T-helper 17 cell (primary cell): ENCODE measurements at regions not wholly inside any gene's neighbourhood (a gene's known extent, or its start where the extent isn't known, plus 50 kb on each side); places are given as distances from the start of the nearest gene placed in this dataset.

Source experiments
- ATAC-seq: fragments of 150-1000 bp; cut with Tn5 transposase; 2 replicates; pipeline ENCODE4 v1.10.0; 2021; ENCODE audit warnings: mild to moderate bottlenecking, moderate library complexity
- DNase-seq, 3 donors: peaks; one replicate each; pipeline versions ENCODE4 v3.0.0 to v3.0.0-alpha.2; 2020 to 2021
- H3K9me3 ChIP-seq: one replicate; pipeline ENCODE4 v1.7.0; 2013; ENCODE audit warnings: low read length, mild to moderate bottlenecking; ENCODE audit not compliant: control insufficient read depth, poor library complexity, severe bottlenecking
- H3K27ac Mint-ChIP-seq: one replicate; pipeline ENCODE4 v1.8.0; 2022; ENCODE audit warnings: mild to moderate bottlenecking, moderate library complexity, mixed read lengths
- H3K27me3 Mint-ChIP-seq: one replicate; pipeline ENCODE4 v1.8.0; 2022; ENCODE audit warnings: mixed read lengths
- H3K36me3 Mint-ChIP-seq: one replicate; pipeline ENCODE4 v1.8.0; 2022; ENCODE audit warnings: low read depth, mixed read lengths
- H3K4me1 Mint-ChIP-seq: one replicate; pipeline ENCODE4 v1.8.0; 2022; ENCODE audit warnings: mild to moderate bottlenecking, mixed read lengths
- H3K4me3 Mint-ChIP-seq: one replicate; pipeline ENCODE4 v1.8.0; 2022; ENCODE audit warnings: mild to moderate bottlenecking, moderate library complexity, mixed read lengths

DNA sequence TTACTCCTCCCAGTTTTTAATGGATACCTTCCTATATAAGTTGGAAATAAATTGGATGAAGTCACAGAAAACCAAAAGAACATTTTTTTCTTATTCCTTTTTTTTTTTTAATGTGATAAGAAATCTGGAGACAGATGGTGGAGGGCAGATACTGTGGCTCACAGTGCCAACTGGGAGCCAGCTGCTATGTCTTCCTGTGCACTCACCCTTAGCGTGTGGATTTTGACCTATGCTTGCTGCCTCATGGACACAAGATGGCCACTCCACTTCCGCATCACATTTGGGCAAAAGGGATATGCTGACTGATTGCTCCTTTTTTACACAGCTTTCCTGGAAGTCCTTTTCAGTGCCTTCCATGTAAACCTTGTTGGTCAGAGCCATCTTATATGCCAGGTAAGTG is 342.6 kb downstream of the MAN2A1 start:
- DNase-seq (no peak), ATAC-seq (no peak)
- H3K4me3 Mint-ChIP-seq: no peak overlapping the region
- peaks cover 9% of the 10 kb centered on the region for H3K27me3 Mint-ChIP-seq
- H3K27ac Mint-ChIP-seq: peak overlapping the region; percentile 4
- H3K4me1 Mint-ChIP-seq: peaks cover 17% of the 10 kb centered on the region
- no peaks in the 10 kb centered on the region for H3K9me3 ChIP-seq
- H3K36me3 Mint-ChIP-seq: no peaks in the 10 kb centered on the region

DNA sequence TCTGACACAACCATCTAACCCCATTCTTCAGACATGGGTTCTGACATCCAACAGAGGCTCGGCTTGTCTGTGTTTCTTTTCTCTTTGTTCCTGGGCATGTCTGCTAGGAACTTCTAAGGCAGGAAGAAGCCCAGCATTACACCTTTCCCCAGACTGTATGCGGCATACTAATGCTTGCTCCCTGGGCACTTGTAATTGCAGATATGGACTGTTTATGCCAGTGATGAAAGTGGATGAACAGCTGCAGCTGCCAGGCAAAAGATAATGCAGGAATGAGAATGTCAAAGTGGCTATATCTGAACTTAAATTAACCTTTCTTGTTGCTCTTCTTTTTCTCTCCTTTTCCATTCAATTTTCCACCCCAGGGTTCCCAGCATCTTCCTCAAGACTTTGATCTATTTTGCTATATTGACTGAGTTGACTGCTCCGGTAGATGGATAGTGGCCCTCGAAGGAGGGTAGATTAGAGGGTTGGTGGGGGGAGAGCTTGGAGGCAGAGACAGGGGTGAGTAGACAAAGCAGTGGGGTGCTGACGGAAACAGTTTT is 344.4 kb downstream of the MAN2A1 start:
- no peak for DNase-seq
- H3K4me3 Mint-ChIP-seq: no peak overlapping the region
- H3K36me3 Mint-ChIP-seq: no peaks in the 10 kb centered on the region
- no peak for ATAC-seq
- H3K27me3 Mint-ChIP-seq: peaks cover 9% of the 10 kb centered on the region
- no peak overlapping the region for H3K27ac Mint-ChIP-seq
- no peaks in the 10 kb centered on the region for H3K9me3 ChIP-seq
- H3K4me1 Mint-ChIP-seq: peaks cover 9% of the 10 kb centered on the region

DNA sequence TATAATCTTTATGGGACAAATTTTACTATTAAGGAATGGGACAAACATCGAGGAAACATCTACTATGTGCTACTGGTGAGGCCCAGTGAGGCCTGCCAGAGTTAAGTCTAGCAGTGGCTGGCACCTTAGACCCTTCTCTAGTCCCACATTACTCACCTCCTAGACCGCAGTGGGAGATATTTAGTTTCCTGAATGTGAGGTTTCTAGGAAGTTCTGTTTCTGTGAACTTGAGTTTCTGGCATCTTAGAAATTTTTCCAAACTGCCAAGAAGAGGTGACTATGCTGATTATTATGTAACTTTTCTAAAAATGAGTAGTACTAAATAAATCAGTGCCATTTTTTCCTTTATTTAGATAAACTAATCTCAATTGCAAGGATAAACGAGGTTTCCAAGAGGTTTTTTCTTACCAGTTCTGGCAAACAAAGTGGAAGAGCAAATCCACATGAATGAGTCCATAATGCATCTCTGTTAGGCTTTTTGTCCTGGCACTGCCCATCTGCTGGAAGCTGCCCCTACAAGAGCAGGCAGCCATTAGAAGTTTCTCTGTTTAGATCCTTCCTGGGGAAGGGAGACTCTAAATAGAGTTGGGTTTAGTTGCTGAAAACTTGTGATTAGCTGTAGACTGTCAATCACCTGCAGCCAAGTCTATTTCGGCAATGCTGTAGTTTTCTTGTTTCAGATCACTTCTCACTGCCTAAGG is 348.7 kb downstream of the MAN2A1 start:
- Mint-ChIP-seq H3K4me1 (peaks cover 5% of the 10 kb centered on the region), H3K36me3 (no peaks in the 10 kb centered on the region), H3K27ac (no peak overlapping the region), H3K4me3 (no peak overlapping the region), H3K27me3 (peaks cover 9% of the 10 kb centered on the region)
- ATAC-seq: no peak
- no peaks in the 10 kb centered on the region for H3K9me3 ChIP-seq
- no peak for DNase-seq

DNA sequence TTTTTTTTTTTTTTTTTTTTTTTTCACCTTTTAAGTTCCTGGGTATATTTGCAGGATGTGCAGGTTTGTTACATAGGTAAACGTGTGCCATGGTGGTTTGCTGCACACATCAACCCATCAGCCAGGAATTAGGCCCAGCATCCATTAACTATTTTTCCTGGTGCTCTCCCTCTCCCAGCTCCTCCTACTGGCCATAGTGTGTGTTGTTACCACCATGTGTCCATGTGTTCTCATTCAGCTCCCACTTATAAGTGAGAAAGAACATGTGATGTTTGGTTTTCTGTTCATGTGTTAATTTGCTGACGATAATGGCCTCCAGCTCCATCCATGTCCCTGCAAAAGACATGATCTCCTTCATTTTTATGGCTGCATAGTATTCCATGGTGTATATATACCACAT is 350.5 kb downstream of the MAN2A1 start:
- H3K27me3 Mint-ChIP-seq: peaks cover 5% of the 10 kb centered on the region
- no peaks in the 10 kb centered on the region for H3K9me3 ChIP-seq
- no peak overlapping the region for H3K27ac Mint-ChIP-seq
- ATAC-seq (no peak), DNase-seq (no peak)
- H3K4me1 Mint-ChIP-seq: peaks cover 5% of the 10 kb centered on the region
- H3K4me3 Mint-ChIP-seq: no peak overlapping the region
- H3K36me3 Mint-ChIP-seq: peaks cover 3% of the 10 kb centered on the region

DNA sequence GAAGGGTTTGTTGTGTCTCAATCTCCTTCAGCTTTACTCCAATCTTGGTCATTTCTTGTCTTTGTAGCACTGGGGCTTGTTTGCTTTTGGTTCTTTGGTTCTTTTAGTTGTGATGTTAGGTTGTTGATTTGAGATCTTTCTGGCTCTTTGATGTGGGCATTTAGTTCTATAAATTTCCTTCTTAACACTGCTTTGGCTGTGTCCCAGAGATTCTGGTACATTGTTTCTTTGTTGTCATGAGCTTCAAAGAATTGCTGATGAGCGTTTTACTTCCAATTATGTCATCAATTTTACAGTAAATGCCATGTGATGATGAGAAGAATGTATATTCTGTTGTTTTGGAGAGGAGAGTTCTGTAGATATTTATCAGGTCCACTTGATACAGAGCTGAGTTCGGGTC is 353.3 kb downstream of the MAN2A1 start:
- no peaks in the 10 kb centered on the region for H3K9me3 ChIP-seq
- Mint-ChIP-seq H3K27ac (no peak overlapping the region), H3K4me3 (no peak overlapping the region), H3K4me1 (peaks cover 2% of the 10 kb centered on the region), H3K36me3 (peaks cover 3% of the 10 kb centered on the region), H3K27me3 (no peaks in the 10 kb centered on the region)
- ATAC-seq (peak; percentile 28), DNase-seq (no peak)

DNA sequence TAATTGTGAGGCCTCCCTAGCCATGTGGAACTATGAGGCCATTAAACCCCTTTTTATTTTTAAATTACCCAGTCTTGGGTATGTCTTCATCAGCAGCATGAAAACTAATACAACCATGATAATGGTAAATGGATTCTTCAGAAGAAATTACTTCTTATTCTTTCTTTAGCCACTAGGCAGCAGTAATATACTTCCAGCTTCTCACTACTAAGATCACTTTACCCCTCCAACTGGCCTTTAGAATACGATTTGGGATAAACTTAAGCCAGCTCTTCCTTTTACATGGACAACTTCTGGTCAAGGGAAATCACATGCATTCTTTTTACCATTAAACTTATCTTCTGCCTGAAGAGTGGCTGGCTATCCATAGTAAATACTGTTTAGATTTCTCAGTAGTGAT is 355.4 kb downstream of the MAN2A1 start:
- peaks cover 6% of the 10 kb centered on the region for H3K27me3 Mint-ChIP-seq
- H3K9me3 ChIP-seq: no peaks in the 10 kb centered on the region
- peaks cover 3% of the 10 kb centered on the region for H3K36me3 Mint-ChIP-seq
- H3K27ac Mint-ChIP-seq: no peak overlapping the region
- no peak for ATAC-seq
- no peak overlapping the region for H3K4me3 Mint-ChIP-seq
- peaks cover 2% of the 10 kb centered on the region for H3K4me1 Mint-ChIP-seq
- no peak for DNase-seq

DNA sequence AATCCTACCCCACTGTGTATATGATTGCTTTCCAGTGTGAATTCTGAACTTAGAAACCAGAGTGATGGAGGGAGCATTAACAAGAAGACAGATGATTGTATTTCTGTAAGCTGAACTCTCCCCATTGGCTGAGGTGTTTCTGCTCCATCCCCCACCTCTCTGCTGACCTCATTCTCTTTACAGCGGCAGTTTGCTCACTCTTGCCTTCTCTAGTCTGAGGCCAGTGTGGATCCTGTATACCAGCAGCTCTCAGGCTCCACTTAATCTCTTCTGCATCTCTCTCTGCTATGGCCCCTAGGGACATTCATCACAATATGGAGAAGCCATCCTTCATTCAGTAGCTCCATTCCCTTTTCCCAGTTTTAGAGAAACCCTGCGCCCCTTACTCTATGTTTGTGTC is 358.8 kb downstream of the MAN2A1 start:
- H3K27ac Mint-ChIP-seq: no peak overlapping the region
- H3K36me3 Mint-ChIP-seq: peaks cover 3% of the 10 kb centered on the region
- peaks cover 11% of the 10 kb centered on the region for H3K27me3 Mint-ChIP-seq
- H3K4me3 Mint-ChIP-seq: no peak overlapping the region
- DNase-seq: no peak
- peaks cover 1% of the 10 kb centered on the region for H3K4me1 Mint-ChIP-seq
- H3K9me3 ChIP-seq: no peaks in the 10 kb centered on the region
- ATAC-seq: no peak

DNA sequence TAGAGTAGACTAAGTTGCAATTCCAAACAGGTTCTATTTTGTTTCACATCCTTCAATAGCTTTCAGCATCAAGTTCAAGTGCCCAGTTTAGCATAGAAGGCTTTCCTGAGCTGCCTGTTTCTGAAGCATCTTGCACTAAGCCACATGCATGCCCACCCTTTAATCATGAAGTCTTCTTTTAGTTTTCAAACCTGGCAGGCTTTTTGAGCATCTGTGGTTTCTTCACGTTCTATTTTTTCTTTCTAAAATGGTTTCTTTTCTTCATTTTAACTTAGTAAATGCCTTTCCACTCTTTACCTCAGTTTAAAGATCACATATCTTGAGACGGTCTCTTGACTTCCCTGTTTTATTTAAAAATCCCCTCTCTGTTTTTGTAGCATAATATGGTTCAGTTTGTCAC is 360.1 kb downstream of the MAN2A1 start:
- H3K27ac Mint-ChIP-seq: no peak overlapping the region
- ATAC-seq (no peak), DNase-seq (no peak)
- H3K27me3 Mint-ChIP-seq: peaks cover 11% of the 10 kb centered on the region
- no peaks in the 10 kb centered on the region for H3K36me3 Mint-ChIP-seq
- H3K4me3 Mint-ChIP-seq: no peak overlapping the region
- peaks cover 10% of the 10 kb centered on the region for H3K4me1 Mint-ChIP-seq
- no peaks in the 10 kb centered on the region for H3K9me3 ChIP-seq

DNA sequence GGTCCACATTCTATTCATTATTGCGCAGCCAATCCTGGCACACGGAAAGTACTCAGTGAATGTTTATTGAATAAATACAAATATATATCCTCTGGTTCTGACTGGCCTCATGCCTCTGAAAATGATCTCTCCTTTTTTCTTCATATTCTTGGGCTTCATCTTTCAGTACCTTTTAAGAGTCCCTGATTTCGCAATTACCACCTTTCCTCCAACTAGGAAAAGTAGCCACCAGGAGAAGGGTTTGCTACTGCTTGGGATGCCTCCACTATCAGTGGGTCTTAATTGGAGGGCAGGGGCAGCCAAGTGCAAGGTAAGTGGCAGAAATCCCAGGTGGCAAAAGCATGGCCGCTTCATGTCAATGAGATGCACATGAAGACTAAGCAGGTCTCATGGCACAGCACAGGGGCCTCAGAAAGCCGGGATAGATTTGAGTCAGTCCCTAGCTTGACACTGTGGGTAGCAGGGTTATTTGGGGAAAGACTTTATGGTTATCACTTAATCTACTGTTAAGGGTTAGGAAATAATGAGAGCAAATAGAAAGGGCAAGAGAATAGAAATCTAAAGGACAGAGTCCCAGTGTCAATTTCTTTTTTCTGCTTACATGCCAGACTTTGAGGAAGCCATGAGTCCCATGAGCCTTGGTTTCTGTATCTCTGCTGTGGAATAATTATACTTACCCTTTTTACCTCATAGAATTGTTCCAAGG is 361.1 kb downstream of the MAN2A1 start:
- Mint-ChIP-seq H3K4me1 (peaks cover 16% of the 10 kb centered on the region), H3K4me3 (no peak overlapping the region), H3K27ac (no peak overlapping the region), H3K36me3 (no peaks in the 10 kb centered on the region), H3K27me3 (peaks cover 11% of the 10 kb centered on the region)
- DNase-seq (no peak), ATAC-seq (no peak)
- H3K9me3 ChIP-seq: no peaks in the 10 kb centered on the region

DNA sequence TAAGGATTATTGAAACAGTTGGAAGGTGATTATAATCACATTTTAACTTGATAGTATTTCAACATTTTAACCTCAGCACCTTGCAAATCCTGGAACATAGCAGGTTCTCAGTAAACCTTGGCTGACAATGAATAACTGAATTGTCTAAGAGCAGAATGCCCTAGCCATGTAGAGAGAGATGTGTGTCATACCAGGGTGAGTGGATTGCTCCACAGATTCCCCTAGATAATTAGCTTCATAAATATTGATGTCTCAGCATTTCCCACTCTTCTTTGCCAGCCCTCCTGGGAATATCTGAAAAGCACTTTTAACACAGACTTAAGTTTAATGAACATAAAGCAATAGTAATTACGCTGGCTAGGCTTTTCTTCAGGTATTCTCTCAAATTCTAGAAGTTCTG is 363.5 kb downstream of the MAN2A1 start:
- H3K9me3 ChIP-seq: no peaks in the 10 kb centered on the region
- ATAC-seq: no peak
- Mint-ChIP-seq H3K36me3 (no peaks in the 10 kb centered on the region), H3K4me1 (peaks cover 16% of the 10 kb centered on the region), H3K4me3 (no peak overlapping the region), H3K27me3 (peaks cover 11% of the 10 kb centered on the region), H3K27ac (peak overlapping the region; percentile 93)
- DNase-seq: no peak

DNA sequence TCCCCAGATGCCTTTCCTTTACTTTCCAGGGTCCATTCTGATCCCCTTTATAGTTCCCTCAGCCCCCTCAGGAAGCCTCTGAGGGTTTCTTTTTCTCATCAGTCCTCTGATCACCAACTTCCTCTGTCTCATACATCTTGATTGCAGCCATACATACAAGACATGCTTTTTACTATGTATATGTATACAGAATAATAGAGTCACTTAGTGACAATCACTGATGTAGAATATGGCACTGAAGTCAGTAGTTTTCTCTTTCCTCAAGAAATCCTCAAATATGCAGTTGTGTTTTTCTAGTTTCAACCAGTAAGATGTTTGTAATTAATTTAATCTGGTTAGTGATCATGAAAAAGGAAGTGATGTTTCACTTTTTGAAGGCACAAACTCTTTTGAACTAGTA is 364.1 kb downstream of the MAN2A1 start:
- no peaks in the 10 kb centered on the region for H3K9me3 ChIP-seq
- peaks cover 16% of the 10 kb centered on the region for H3K4me1 Mint-ChIP-seq
- H3K36me3 Mint-ChIP-seq: no peaks in the 10 kb centered on the region
- H3K27ac Mint-ChIP-seq: peak overlapping the region; percentile 93
- DNase-seq: no peak
- peak; percentile 63 for ATAC-seq
- peaks cover 11% of the 10 kb centered on the region for H3K27me3 Mint-ChIP-seq
- peak overlapping the region; percentile 67 for H3K4me3 Mint-ChIP-seq

DNA sequence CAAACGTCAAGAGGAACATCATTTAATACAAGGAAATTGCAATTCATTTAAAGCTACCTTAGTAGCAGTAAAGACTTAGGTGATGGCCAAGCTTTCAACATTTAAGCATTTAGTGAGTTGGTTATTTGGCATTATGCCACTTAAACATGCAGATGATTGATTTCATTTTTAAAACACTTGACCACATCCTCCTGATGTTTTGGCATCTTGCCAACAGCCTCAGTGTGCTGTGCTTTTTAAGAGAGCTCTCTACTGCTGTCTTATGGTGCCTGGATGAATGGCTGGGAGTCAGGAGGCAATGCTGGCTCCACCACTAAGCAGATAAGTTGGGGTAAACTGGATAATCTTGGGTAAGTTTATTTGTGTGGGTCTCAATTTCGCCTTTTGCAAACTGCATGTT is 364.5 kb downstream of the MAN2A1 start:
- ATAC-seq (peak; percentile 89), DNase-seq (peak in 2 of 3 donors; percentile 24 to 52)
- peaks cover 16% of the 10 kb centered on the region for H3K4me1 Mint-ChIP-seq
- peak overlapping the region; percentile 93 for H3K27ac Mint-ChIP-seq
- H3K27me3 Mint-ChIP-seq: peaks cover 11% of the 10 kb centered on the region
- no peaks in the 10 kb centered on the region for H3K9me3 ChIP-seq
- H3K36me3 Mint-ChIP-seq: no peaks in the 10 kb centered on the region
- peak overlapping the region; percentile 67 for H3K4me3 Mint-ChIP-seq

DNA sequence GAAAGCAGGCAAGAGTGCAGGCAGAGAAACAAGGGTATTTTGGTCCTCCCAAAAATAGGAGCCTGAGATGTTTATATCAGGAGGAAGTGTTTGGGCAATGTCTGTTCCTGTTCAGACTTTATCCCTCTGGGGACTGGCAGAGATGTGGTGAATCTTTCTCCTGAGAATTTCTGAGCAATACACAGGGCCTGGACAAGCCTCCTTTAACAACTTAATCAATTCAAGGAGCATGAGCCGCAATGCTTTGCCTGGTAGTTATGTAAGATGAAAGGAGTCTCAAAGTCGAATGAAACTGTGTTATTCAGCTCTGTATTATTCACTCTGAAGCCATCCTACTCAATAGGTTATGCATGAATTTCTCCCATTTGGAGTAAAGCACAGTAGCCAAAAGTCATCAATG is 365.6 kb downstream of the MAN2A1 start:
- no peak for ATAC-seq
- no peak for DNase-seq
- Mint-ChIP-seq H3K36me3 (no peaks in the 10 kb centered on the region), H3K27ac (no peak overlapping the region), H3K27me3 (peaks cover 4% of the 10 kb centered on the region), H3K4me1 (peaks cover 16% of the 10 kb centered on the region), H3K4me3 (no peak overlapping the region)
- no peaks in the 10 kb centered on the region for H3K9me3 ChIP-seq
